Keratinocyte (primary cell): ENCODE measurements at regions not wholly inside any gene's neighbourhood (a gene's known extent, or its start where the extent isn't known, plus 50 kb on each side); places are given as distances from the start of the nearest gene placed in this dataset.

ENCODE experiments used
- DNase-seq: peaks from one replicate; pipeline ENCODE4 v3.0.0-alpha.2; 2011; ENCODE audit warnings: low read depth, missing footprints, low spot score
- FAIRE-seq: peaks from 2 replicates; lab custom pipeline; 2011; peaks lifted over from hg19 to GRCh38; lab: Jason Lieb, UNC
- H2AFZ ChIP-seq: 2 replicates; pipeline ENCODE4 v1.6.0; 2012; ENCODE audit warnings: low read length, control low read depth, inconsistent platforms; ENCODE audit not compliant: control insufficient read depth
- H3K27ac ChIP-seq: 2 replicates; pipeline ENCODE4 v1.5.1; 2011; ENCODE audit warnings: low read length; ENCODE audit not compliant: control insufficient read depth, insufficient read depth
- H3K27me3 ChIP-seq: 3 replicates; pipeline ENCODE4 v1.6.0; 2011; ENCODE audit warnings: low read length; ENCODE audit not compliant: control insufficient read depth, insufficient read depth; ENCODE audit errors: extremely low read depth
- H3K36me3 ChIP-seq, 2 experiments: 2 replicates in 1 of 2; 3 replicates in 1 of 2; pipeline ENCODE4 v1.5.1; 2011; ENCODE audit warnings: low read length in 2 of 2, mild to moderate bottlenecking in 1 of 2; ENCODE audit not compliant: control insufficient read depth in 2 of 2, insufficient read depth in 2 of 2; ENCODE audit errors: extremely low read depth in 1 of 2
- H3K4me1 ChIP-seq: 3 replicates; pipeline ENCODE4 v1.5.1; 2011; ENCODE audit warnings: low read length; ENCODE audit not compliant: control insufficient read depth, insufficient read depth; ENCODE audit errors: extremely low read depth
- H3K4me2 ChIP-seq: 3 replicates; pipeline ENCODE4 v1.6.0; 2011; ENCODE audit warnings: low read depth, low read length; ENCODE audit not compliant: control insufficient read depth, insufficient read depth; ENCODE audit errors: extremely low read depth
- H3K4me3 ChIP-seq, 3 experiments: fragments of 200-600 bp in 1 of 3; sonication (generic) in 1 of 3; 2 replicates in 2 of 3; 3 replicates in 1 of 3; pipeline ENCODE4 v1.5.1; 2011 to 2016; ENCODE audit warnings: low read length in 3 of 3, mild to moderate bottlenecking in 3 of 3, control low read depth in 2 of 3, inconsistent platforms in 1 of 3, low read depth in 1 of 3, mixed read lengths in 1 of 3, mixed run types in 1 of 3, moderate library complexity in 1 of 3; ENCODE audit not compliant: control insufficient read depth in 2 of 3, insufficient read depth in 2 of 3; ENCODE audit errors: extremely low read depth in 1 of 3
- H3K79me2 ChIP-seq: 2 replicates; pipeline ENCODE4 v1.6.0; 2012; ENCODE audit warnings: low read length; ENCODE audit not compliant: control insufficient read depth, insufficient read depth
- H3K9ac ChIP-seq: 3 replicates; pipeline ENCODE4 v1.6.0; 2011; ENCODE audit warnings: low read length; ENCODE audit not compliant: control insufficient read depth, insufficient read depth; ENCODE audit errors: extremely low read depth
- H3K9me1 ChIP-seq: 3 replicates; pipeline ENCODE4 v1.6.0; 2011; ENCODE audit warnings: low read length; ENCODE audit not compliant: control insufficient read depth, insufficient read depth; ENCODE audit errors: extremely low read depth
- H3K9me3 ChIP-seq: 2 replicates; pipeline ENCODE4 v1.5.1; 2012; ENCODE audit warnings: low read depth, low read length; ENCODE audit not compliant: control insufficient read depth
- H4K20me1 ChIP-seq: 3 replicates; pipeline ENCODE4 v1.6.0; 2011; ENCODE audit warnings: low read length; ENCODE audit not compliant: control insufficient read depth, insufficient read depth; ENCODE audit errors: extremely low read depth
- EZH2 ChIP-seq: IDR thresholded peaks from one replicate; pipeline ENCODE4 v1.6.1; 2012; ENCODE audit warnings: inconsistent platforms, mild to moderate bottlenecking, low read length, moderate library complexity
- dilution Hi-C: fragments of 300-500 bp; cut with MboI; formaldehyde crosslinking; loops from one replicate; pipeline ENCODE4 v1.7.0; 2020; ENCODE audit warnings: low sequenced_read_pairs; ENCODE audit not compliant: extremely low pct_ligation_motif_present
- TF ChIP-seq, protein P1 (sequence below), 3 experiments: IDR thresholded peaks in 1 of 3; conservative IDR thresholded peaks in 1 of 3; optimal IDR thresholded peaks in 1 of 3; 2 replicates in 2 of 3; 3 replicates in 1 of 3; pipeline versions ENCODE3 to v1.5.1; 2011; ENCODE audit warnings: low read length in 3 of 3, mild to moderate bottlenecking in 3 of 3, moderate library complexity in 2 of 3, control low read depth in 1 of 3, inconsistent platforms in 1 of 3; ENCODE audit not compliant: insufficient read depth in 2 of 3; ENCODE audit errors: extremely low read depth in 1 of 3

DNA sequence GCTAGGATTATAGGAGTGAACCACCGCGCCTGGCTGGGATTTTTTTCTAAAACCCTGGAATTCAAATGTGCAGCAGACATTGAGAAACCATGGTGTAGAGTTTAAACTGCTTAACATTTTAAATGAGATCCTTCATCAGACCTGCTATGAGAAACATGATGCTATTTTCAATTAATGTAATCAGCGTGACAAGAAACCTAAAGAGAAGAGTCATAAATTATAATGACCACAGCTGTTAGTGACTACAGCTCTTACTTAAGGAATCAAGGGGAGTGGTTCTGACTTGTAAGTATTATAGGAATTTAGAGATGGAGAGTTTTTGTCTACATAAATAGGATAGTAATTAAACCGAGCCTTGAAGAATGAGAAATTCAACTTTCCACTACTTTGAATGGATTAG lies 170.6 kb downstream of the BARX2 start:
- Histone ChIP-seq H3K27ac (no peak overlapping the region), H4K20me1 (no peaks in the 10 kb centered on the region), H3K9me1 (no peaks in the 10 kb centered on the region), H3K4me3 (no peak overlapping the region), H3K9ac (no peak overlapping the region), H3K4me2 (no peak overlapping the region), H3K9me3 (no peaks in the 10 kb centered on the region), H3K4me1 (no peaks in the 10 kb centered on the region), H2AFZ (no peak overlapping the region), H3K79me2 (no peaks in the 10 kb centered on the region), H3K36me3 (no peaks in the 10 kb centered on the region), H3K27me3 (no peaks in the 10 kb centered on the region)
- no peak for TF ChIP-seq EZH2
- TF ChIP-seq, protein P1, sequence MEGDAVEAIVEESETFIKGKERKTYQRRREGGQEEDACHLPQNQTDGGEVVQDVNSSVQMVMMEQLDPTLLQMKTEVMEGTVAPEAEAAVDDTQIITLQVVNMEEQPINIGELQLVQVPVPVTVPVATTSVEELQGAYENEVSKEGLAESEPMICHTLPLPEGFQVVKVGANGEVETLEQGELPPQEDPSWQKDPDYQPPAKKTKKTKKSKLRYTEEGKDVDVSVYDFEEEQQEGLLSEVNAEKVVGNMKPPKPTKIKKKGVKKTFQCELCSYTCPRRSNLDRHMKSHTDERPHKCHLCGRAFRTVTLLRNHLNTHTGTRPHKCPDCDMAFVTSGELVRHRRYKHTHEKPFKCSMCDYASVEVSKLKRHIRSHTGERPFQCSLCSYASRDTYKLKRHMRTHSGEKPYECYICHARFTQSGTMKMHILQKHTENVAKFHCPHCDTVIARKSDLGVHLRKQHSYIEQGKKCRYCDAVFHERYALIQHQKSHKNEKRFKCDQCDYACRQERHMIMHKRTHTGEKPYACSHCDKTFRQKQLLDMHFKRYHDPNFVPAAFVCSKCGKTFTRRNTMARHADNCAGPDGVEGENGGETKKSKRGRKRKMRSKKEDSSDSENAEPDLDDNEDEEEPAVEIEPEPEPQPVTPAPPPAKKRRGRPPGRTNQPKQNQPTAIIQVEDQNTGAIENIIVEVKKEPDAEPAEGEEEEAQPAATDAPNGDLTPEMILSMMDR (optimal IDR thresholded peaks at IDR 0.05 in 1 of 3, IDR thresholded peaks at IDR 0.05 in 1 of 3, conservative IDR thresholded peaks at IDR 0.05 in 1 of 3; ENCODE audit: extremely low read depth in 1 of 3, insufficient read depth in 2 of 3, low read length in 3 of 3): no peak
- FAIRE-seq (no peak), DNase-seq (no peak)
- dilution Hi-C loops: no loop called here

DNA sequence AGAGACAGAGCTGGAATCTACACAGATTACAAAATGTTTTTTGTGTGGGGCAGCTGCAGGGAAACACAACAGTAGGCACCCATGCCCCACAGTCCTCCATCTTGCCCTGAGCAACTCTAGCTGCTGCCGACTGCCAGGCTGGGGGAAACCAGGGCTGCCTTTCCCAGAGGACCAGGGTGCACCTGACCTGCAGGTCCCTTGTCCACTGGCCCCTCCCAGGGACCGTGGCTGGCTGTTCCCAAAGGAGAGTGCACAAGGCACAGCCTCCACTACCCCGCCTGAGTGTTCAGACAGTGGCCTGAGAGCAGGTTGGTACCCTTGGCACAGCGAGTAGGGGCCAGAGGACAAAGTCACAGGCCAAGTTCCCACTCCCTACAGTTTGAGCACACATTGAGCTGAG lies 181.8 kb downstream of the BARX2 start:
- H3K9me3 ChIP-seq: no peaks in the 10 kb centered on the region
- no peak for FAIRE-seq
- H3K4me3 ChIP-seq: no peak overlapping the region
- H4K20me1 ChIP-seq: no peaks in the 10 kb centered on the region
- no peaks in the 10 kb centered on the region for H3K9me1 ChIP-seq
- TF ChIP-seq EZH2: no peak
- TF ChIP-seq, protein P1 (optimal IDR thresholded peaks at IDR 0.05 in 1 of 3, IDR thresholded peaks at IDR 0.05 in 1 of 3, conservative IDR thresholded peaks at IDR 0.05 in 1 of 3; ENCODE audit: extremely low read depth in 1 of 3, insufficient read depth in 2 of 3, low read length in 3 of 3): no peak
- dilution Hi-C loops: no loop called here
- H2AFZ ChIP-seq: no peak overlapping the region
- DNase-seq: no peak
- no peak overlapping the region for H3K9ac ChIP-seq
- H3K36me3 ChIP-seq: no peaks in the 10 kb centered on the region
- H3K27me3 ChIP-seq: no peaks in the 10 kb centered on the region
- H3K79me2 ChIP-seq: no peaks in the 10 kb centered on the region
- H3K27ac ChIP-seq: no peak overlapping the region
- no peaks in the 10 kb centered on the region for H3K4me1 ChIP-seq
- no peak overlapping the region for H3K4me2 ChIP-seq
